HG03108 (cell line): ENCODE measurements at regions not wholly inside any gene's neighbourhood (a gene's known extent, or its start where the extent isn't known, plus 50 kb on each side); places are given as distances from the start of the nearest gene placed in this dataset.
"Not testable (repeated sequence)": the region's sequence is repeated elsewhere in the genome, so short reads cannot be mapped to it uniquely, and the experiment has no call there.

Experiments used
- ATAC-seq: cut with Tn5 transposase; IDR thresholded peaks from one replicate; pipeline ENCODE4 v1.9.1; 2021; ENCODE audit warnings: moderate library complexity; ENCODE audit not compliant: unreplicated experiment

- no peak for ATAC-seq
These were observed 112.9 kb upstream of the ZEB2 start for GRCh38 chr2:144632809-144633208.

- no peak for ATAC-seq
These were observed 111.7 kb upstream of the ZEB2 start for GRCh38 chr2:144631636-144632035.

- peak; percentile 86 for ATAC-seq
These were observed 110.7 kb upstream of the ZEB2 start for GRCh38 chr2:144630459-144631215.

GRCh38 chr2:144629935-144630334 is 110.0 kb upstream of the ZEB2 start:
- ATAC-seq = no peak

- no peak for ATAC-seq
These were observed 108.6 kb upstream of the ZEB2 start for GRCh38 chr2:144628566-144628965.

GRCh38 chr2:144625626-144626025 is 105.7 kb upstream of the ZEB2 start:
- no peak for ATAC-seq

GRCh38 chr2:144625226-144625625 is 105.3 kb upstream of the ZEB2 start:
- no peak for ATAC-seq

- no peak for ATAC-seq
These were observed 104.5 kb upstream of the ZEB2 start for GRCh38 chr2:144624451-144624850.

GRCh38 chr2:144622373-144622772 is 102.5 kb upstream of the ZEB2 start:
- ATAC-seq = not testable (repeated sequence)

- ATAC-seq = no peak
These were observed 101.3 kb upstream of the ZEB2 start for GRCh38 chr2:144621266-144621665.

GRCh38 chr2:144619760-144620159 is 99.8 kb upstream of the ZEB2 start:
- no peak for ATAC-seq

- ATAC-seq = not testable (repeated sequence)
These were observed 97.3 kb upstream of the ZEB2 start for GRCh38 chr2:144617171-144617570.

- ATAC-seq = no peak
These were observed 96.1 kb upstream of the ZEB2 start for GRCh38 chr2:144615866-144616565.

GRCh38 chr2:144607891-144608521 is 88.1 kb upstream of the ZEB2 start:
- no peak for ATAC-seq

GRCh38 chr2:144607099-144607498 is 87.2 kb upstream of the ZEB2 start:
- ATAC-seq = no peak

GRCh38 chr2:144606466-144607095 is 86.7 kb upstream of the ZEB2 start:
- ATAC-seq = no peak

GRCh38 chr2:144605231-144605840 is 85.4 kb upstream of the ZEB2 start:
- ATAC-seq = no peak

GRCh38 chr2:144603334-144603733 is 83.4 kb upstream of the ZEB2 start:
- ATAC-seq = no peak

- no peak for ATAC-seq
These were observed 79.0 kb upstream of the ZEB2 start for GRCh38 chr2:144598906-144599305.

GRCh38 chr2:144597894-144598593 is 78.1 kb upstream of the ZEB2 start:
- ATAC-seq = no peak
